Skeletal muscle cell (primary cell): ENCODE measurements at regions not wholly inside any gene's neighbourhood (a gene's known extent, or its start where the extent isn't known, plus 50 kb on each side); places are given as distances from the start of the nearest gene placed in this dataset.

Source experiments
- DNase-seq: peaks from one replicate; pipeline ENCODE4 v3.0.0-alpha.2; 2010; ENCODE audit warnings: low read depth
- H3K4me3 ChIP-seq: 2 replicates; pipeline ENCODE4 v1.5.1; 2011; ENCODE audit warnings: low read depth, mild to moderate bottlenecking, control low read depth, low read length, moderate library complexity

DNA sequence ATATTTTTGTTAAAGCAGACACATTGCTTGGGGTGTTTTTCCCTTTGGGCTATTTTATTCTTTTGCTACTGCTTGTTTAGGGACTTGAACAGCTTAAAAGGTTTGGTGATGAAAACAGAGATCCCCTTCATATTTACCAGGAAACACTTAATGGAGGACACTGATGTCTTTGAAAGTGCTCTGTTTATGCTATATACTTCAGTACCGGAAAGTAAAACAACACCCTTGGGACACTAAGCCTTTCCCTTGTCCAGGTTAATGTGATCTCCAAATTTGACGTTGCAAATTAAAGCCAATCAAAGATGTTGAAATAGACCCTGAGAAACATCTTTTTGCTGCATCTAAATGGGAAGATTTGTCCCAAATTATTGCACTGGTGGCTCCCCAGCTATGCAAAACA lies 564.6 kb upstream of the PKDCC start:
- DNase-seq = no peak

DNA sequence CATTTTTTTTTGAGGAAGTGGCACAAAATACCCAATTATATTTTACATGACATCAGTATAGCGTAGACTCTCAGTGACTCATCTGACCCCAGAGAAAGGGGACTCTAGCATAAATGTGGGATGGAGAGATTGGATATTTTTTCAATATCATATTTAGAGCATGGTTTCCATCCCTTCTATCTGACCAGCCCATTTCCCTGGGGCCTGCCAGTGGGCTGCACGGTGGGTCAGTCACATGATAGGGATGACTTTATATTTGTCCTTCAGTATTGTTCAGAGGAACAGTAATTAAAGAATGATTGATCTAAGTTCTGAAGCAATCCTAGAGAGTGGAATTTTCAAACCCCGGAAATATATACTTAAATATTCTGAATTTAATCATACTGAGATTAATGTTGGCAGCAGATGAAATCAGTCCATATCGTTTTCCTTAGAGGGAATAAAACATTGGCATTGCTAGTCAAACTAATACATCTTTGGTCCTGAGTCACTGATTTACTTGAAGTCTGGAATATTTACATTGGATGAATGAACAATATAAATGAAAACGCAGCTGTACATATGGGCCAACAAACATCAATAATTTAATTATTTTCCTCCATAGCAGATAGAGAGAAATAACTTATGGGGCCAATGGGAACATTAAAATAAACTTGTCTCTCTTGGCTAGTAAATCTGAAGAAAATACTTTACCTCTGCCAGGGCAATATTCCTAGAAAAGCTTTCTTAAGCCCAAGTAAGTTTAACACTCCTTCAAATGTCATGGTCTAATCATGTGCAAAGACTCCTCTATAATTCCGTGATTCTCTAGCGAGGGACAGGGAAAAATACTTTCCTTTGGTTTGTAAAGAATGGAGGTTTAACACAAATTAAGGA lies 563.6 kb upstream of the PKDCC start:
- DNase-seq = no peak

More for the DNA sequence above, 564.6 kb upstream of the PKDCC start:
- no peak overlapping the region for H3K4me3 ChIP-seq

DNA sequence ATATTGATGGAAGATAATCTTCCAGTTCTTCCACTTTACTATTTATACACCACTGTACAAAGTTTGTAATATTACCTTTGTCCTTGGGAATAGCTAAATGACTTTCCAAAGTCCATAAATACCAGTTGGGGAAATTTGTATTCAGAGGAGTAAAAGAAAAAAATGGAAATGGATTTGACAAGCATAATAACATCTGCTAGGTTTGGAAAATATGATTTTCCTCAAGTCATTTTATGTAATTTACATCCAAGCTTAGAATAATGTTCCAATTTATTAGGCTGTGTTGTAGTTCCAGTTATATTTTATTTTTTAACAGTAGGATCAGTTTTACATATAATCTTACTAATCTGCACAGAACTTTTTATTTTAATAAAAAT lies 563.0 kb upstream of the PKDCC start:
- DNase-seq = no peak
- no peak overlapping the region for H3K4me3 ChIP-seq

More for the DNA sequence above, 563.6 kb upstream of the PKDCC start:
- H3K4me3 ChIP-seq = no peak overlapping the region

DNA sequence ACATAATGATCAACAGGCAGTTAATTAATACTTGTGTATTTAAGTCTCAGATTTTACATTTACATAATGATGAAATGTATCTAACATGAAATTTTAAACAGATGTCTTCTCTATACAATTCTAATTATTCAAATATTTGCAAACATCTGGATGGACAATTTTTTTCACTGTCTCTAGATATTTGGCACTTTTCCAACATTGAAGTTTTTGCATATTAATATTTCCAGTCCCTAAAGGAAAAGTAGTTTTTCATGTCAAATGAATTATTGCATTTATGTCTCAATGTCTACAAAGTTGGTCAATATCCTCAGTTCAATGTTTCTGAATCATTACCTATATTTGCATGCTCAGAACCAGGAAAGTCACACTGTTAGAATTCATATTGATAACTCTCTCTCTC lies 560.9 kb upstream of the PKDCC start:
- DNase-seq = no peak
- H3K4me3 ChIP-seq = no peak overlapping the region

DNA sequence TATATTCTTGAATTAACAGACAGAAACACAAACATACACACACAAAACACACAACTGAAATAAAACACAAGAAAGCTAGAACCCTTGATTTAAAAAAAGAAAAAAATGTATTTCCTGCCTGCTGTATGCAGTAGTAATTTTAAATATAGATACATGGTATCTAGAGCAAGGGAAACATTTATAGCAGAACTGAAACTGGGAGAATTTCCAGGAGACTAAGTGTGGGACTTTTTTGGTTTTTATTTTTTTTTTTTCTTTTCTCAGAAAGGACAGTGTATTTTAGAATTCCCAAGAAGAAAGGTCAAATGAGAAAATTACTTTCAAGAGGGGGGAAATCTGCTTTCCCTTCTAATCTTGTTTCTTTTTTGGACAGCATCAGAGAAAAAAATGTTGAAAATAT lies 558.9 kb upstream of the PKDCC start:
- no peak for DNase-seq
- no peak overlapping the region for H3K4me3 ChIP-seq

DNA sequence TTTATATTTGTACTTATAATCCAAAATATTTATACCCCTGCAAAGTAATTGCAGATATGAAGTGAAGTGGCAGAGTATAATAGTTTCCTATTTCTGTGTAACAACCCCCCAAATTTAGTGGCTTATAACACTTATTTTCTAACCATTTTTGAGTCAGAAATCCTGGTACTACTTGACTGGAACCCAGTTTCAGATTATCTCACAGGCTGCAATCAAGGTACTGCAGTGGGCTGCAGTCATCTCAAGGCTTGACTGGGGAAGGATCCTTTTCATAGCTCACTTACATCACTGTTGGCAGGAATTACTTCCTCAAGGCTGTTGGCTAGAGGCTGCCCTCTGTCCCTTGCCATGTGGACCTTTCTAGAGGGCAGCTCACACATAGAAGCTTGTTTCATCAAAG lies 558.2 kb upstream of the PKDCC start:
- no peak overlapping the region for H3K4me3 ChIP-seq
- no peak for DNase-seq

DNA sequence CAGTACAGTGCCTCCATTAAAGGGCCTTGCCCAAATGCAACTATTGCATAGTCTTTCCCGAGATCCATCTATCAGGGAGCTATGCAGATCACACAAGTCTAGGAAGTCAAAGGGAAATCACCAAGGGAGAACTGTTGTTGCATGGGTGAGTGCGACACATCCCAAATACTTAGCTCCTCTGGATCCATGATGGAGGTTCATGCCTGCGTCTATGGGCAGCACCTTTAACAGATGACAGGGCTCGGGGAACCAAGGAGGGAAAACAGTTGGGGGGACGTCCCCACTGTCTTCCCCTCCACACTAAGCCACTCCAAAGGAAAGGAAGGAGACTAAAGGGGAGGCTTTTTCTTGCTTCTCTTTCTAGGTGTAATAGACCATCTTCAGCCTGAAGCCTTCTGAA lies 552.8 kb upstream of the PKDCC start:
- no peak for DNase-seq
- H3K4me3 ChIP-seq = no peak overlapping the region

DNA sequence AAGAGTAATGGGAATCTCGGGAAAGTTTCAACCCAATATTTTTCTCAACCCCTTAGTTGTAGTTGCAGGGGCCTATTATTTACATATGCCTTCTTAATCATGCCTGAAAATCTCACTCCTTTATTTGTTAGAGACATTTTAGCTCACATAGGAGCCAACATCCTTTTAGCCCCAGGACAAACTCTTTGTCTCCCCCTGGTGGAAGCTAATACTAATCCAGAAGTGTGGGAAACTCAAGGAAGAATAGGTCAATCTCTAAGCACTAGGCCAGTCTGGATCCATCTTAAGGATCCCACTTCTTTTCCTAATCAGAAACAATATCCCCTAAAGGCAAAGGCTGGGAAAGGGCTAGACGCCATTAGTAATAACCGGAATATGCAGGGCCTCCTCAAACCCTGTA lies 550.9 kb upstream of the PKDCC start:
- no peak for DNase-seq
- no peak overlapping the region for H3K4me3 ChIP-seq

DNA sequence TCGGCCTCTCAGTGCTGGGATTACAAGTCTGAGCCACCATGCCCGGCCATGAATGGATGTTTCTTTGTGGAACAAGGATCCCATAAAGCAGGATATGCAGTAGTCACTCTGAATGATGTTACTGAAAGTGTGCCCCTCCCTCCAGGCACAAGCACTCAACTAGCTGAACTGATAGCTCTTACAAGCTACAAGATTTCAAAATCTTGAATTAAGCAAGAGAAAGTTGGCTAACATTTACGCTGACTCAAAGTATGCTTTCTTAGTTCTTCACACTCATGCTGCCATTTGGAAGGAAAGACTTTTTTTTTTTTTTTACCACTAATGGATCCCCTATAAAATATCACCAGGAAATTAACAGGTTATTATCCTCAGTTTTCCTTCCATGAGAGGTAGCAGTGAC lies 549.0 kb upstream of the PKDCC start:
- no peak for DNase-seq
- H3K4me3 ChIP-seq = no peak overlapping the region

DNA sequence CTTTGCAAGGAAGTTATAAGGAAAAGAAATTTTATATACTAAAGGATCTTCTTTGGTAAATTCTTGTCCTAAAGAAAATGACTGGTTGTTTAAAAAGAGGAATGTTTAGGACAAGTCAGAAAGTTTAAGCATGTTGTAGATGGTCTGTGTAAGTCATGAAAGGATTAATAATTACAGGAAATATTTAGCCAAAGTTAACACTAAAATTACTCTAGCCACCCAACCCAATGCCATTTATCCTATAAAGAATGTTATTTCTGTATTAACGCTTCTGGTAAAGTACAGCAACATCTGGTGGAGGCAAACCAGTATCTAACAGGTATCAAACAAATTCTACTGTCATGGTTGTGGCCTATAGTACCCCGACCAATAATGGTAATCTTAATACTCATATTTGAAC lies 546.9 kb upstream of the PKDCC start:
- H3K4me3 ChIP-seq = no peak overlapping the region
- no peak for DNase-seq

DNA sequence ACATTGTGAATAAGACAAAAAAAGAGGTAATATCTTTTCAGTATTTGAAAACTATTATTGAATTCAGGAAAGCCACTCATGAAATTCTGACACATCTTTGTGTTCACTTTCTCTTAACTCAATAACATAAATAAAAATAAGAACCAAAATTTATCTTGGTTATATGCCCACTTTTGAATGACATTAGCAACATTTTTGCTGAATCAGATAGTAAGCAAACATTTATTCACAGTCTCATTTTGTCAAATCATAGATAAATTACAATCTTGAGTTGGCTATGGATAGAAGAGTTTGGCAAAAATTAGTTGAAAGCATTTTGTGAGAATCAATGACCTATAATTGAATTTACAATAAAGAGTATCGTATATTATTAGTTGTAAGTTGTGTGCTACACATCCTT lies 545.1 kb upstream of the PKDCC start:
- DNase-seq = no peak
- H3K4me3 ChIP-seq = no peak overlapping the region

DNA sequence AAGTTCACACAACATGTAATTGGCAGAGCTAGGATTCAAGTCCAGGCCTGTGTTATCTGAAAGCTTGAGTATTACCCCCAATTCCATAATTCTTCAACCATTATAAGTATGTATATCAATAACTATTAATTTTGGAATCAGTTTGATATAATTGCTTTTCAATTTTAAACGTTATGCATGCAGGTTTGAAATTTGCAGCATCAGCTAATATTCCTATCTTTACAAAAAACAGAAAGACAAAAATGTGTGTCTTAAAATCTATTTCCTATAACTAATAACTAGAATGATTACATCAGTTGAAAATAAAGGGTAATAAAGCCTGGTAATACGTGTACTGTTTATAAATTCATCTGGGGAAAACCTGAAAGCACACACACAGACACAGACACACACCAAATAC lies 543.3 kb upstream of the PKDCC start:
- DNase-seq = no peak
- H3K4me3 ChIP-seq = no peak overlapping the region

DNA sequence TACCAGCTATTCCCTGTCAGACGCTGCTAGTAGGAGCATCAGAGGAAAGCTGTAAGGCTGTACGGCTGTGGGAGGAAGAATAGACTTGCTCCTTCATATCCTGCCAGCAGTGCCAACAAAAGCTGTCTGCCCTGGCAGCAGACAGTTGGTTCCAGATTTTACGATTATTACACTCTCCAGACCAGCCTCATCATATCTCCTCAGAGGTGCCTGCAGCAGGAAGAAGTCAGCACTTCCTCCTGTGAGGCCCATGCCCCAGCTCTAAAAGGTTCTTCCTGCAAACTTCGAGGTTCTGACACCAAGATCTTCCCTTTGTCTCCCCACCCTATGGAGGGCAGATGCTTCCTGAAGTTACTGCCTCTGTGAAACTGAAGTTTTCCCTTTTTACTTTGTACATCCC lies 537.7 kb upstream of the PKDCC start:
- no peak for DNase-seq
- H3K4me3 ChIP-seq = no peak overlapping the region

DNA sequence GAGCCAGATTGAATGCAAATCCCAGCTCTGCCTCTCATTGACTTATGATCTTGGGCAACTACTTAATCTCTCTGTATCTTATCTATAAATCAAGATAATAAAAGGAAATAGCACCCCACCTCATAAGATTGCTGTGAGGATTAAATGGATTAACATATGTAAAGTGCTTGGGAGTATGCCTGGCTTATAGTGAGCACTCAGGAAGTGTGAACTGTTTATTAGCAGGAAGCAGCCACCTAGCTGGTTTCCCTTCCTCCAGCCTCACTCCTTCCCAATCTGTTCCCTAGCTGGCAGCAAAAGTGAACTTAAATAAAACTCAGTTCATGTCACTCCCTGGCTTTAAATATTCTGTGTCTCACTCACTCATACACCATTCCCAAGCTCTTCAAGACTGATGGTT lies 526.6 kb upstream of the PKDCC start:
- no peak for DNase-seq
- H3K4me3 ChIP-seq = no peak overlapping the region

DNA sequence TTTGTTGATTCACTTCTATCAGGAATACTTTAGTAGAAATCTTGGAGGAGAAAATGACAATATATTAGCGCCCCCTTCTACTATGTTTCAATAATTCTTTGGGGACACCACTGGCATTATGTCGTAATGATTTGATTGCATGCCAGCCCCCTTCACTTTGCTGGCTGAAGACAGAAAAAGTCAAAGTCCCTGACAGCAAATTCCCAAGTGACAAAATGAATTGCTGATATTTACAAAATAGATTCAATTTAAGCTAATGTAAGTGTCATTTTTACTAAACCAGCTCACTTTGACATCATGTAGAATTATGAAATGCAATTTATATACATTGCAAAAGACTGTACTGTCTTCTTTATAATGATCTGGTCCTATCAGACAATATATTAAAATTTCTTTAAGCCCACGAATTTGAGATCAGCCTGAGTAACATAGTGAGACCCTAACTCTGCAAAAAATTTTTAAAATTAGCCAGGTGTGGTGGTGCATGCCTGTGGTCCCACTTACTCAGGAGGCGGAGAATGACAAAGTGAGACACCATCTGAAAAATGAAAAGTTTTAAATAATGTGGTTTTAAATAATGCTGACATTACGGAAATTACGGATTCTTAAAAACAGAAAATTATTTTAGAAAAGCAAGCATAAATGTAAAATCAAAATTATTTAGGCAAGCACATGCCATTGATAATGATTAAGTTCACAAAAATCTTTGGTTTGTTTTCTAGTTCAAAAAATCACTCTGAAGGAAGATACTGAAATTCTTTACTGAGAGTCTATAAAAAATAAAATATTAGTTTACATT lies 520.1 kb upstream of the PKDCC start:
- DNase-seq = no peak
- no peak overlapping the region for H3K4me3 ChIP-seq

DNA sequence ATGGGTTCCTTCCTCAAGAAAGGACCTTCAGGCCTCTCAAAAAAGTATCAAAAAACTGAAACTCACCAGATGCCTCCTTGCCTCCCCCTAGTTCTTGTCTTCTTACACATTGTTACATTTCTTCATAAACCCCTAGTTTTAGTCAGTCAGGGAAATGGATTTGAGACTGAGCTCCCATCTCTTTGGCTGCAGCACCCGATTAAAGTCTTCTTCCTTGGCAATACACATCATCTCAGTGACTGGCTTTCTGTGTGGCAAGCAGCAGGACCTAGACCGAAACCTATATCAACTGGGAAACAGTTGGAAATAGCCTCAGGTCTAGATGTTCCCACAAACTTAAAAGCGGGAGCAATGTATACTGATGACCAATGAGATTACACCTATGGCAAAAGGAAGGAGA lies 512.2 kb upstream of the PKDCC start:
- no peak for DNase-seq
- no peak overlapping the region for H3K4me3 ChIP-seq

DNA sequence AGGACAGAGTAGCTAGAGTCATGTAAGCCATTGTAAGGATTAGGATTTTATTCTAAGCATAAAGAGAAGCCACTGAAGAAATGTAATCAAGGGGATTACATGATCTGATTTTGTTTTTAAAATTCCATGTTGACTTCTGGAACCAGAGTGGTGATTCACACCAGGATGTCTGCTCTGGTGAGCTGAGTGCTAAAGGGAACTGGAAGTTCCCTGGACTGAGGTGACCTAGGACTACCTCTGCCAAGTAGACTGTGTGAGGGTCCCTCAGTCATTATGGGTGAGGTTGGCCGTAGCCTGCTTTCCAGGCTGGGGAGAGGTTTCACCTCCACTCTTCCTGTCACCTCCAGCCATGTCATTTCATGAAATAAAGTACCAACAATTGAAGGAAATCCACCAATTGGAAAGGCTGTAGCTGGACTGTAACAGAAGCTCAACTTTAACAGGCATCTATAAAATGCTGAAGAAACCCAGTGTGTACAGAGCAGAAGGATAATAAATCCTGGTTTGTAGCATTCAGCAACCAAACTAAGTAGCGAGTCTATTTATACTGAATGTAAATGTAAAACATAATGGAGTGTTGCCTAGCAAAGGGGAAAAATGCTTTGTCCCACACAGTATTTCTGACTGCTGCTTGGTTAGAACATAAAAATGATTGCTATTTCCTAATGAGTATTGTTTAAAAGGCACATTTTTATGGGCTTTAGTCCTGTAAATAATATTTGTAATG lies 507.4 kb upstream of the PKDCC start:
- DNase-seq = no peak
- H3K4me3 ChIP-seq = no peak overlapping the region

DNA sequence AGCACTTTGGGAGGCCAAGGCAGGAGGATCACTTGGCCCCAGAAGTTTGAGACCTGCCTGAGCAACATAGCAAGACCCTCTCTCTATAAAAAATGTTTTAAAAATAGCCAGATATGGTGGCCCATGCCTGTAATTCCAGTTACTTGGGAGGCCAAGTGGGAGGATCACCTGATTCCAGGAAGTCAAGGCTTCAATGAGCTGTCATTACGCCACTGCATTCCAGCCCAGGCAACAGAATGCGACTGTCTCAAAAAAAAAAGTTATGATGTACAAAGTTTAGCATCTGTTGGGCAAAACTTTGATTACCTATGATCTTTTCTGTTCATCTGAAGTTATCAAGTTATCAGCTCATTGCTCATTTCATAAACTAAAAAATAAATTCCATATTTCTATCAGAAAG lies 504.1 kb upstream of the PKDCC start:
- DNase-seq = no peak

DNA sequence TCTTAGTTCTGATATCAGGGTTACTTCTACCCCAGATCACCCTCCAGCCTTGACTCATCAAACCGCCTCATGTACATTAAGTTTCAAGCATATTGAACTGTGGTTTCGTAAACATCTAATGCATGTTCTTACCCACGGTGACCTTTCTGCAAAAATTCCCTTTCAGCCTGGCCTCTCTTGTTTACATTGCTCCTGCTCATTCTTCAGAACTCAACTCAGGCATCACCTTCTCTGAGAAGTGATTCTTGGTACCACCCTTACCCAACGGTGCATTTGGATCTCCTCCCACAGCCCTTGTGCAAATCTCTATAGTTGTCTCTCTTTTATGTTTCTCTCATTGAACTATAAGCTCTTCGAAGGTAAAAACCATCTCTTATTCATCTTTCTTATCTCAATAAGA lies 503.1 kb upstream of the PKDCC start:
- no peak for DNase-seq
- no peak overlapping the region for H3K4me3 ChIP-seq

More for the DNA sequence above, 504.1 kb upstream of the PKDCC start:
- no peak overlapping the region for H3K4me3 ChIP-seq

DNA sequence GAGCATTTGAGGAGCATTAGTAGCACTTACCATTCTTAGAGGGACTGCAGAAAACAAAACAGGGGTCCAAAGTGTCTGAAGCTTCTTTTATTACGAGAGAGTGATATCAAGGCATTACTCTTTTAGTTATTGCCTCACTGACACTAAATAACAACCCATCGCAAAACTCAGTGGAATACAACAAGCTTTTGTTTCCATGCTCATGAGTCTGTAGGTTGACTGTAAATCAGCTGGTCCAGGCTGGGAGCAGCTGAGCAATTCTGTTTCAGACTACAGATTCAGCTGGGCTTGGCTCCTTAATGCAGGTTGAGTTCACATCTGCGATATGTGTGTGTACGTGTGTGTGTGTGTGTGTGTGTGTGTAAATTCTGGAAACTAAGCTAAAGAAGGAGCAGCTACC lies 501.8 kb upstream of the PKDCC start:
- no peak overlapping the region for H3K4me3 ChIP-seq
- DNase-seq = no peak
